Natural killer cell (primary cell): ENCODE measurements at regions not wholly inside any gene's neighbourhood (a gene's known extent, or its start where the extent isn't known, plus 50 kb on each side); places are given as distances from the start of the nearest gene placed in this dataset.
"Not testable (repeated sequence)": the region's sequence is repeated elsewhere in the genome, so short reads cannot be mapped to it uniquely, and the experiment has no call there.

Experiments
- ATAC-seq, 3 donors: fragments of 150-1000 bp in 2 of 3; fragments of 200-7000 bp in 1 of 3; cut with Tn5 transposase; 1 replicate in 1 of 3; 2 replicates in 2 of 3; pipeline ENCODE4 v1.10.0; 2021; ENCODE audit warnings: mild to moderate bottlenecking in 2 of 3, moderate library complexity in 2 of 3
- DNase-seq, 2 donors: peaks; one replicate each; pipeline versions ENCODE4 v3.0.0 to v3.0.0-alpha.2; 2013 to 2021; ENCODE audit warnings: mixed read lengths in 1 of 2
- H3K27ac ChIP-seq: one replicate; pipeline ENCODE4 v1.5.1; 2013; ENCODE audit warnings: mild to moderate bottlenecking, low read length
- H3K27me3 ChIP-seq: one replicate; pipeline ENCODE4 v1.6.1; 2013; ENCODE audit warnings: low read length; ENCODE audit not compliant: control insufficient read depth, insufficient read depth
- H3K36me3 ChIP-seq: one replicate; pipeline ENCODE4 v1.6.1; 2013; ENCODE audit warnings: low read length; ENCODE audit not compliant: control insufficient read depth, insufficient read depth
- H3K4me1 ChIP-seq: one replicate; pipeline ENCODE4 v1.6.1; 2013; ENCODE audit warnings: low read length; ENCODE audit not compliant: control insufficient read depth, insufficient read depth
- H3K4me3 ChIP-seq: one replicate; pipeline ENCODE4 v1.5.1; 2013; ENCODE audit warnings: low read length
- H3K9me3 ChIP-seq: one replicate; pipeline ENCODE4 v1.6.1; 2013; ENCODE audit warnings: low read length; ENCODE audit not compliant: control insufficient read depth, insufficient read depth
- H3K27ac Mint-ChIP-seq, 2 donors: one replicate each; pipeline ENCODE4 v1.8.0; 2022; ENCODE audit warnings: mild to moderate bottlenecking in 2 of 2, mixed read lengths in 2 of 2, moderate library complexity in 1 of 2
- H3K27me3 Mint-ChIP-seq, 2 donors: one replicate each; pipeline ENCODE4 v1.8.0; 2022; ENCODE audit warnings: low read depth in 2 of 2, mixed read lengths in 2 of 2
- H3K36me3 Mint-ChIP-seq: one replicate; pipeline ENCODE4 v1.8.0; 2022; ENCODE audit warnings: mixed read lengths
- H3K4me1 Mint-ChIP-seq, 2 donors: one replicate each; pipeline ENCODE4 v1.8.0; 2022; ENCODE audit warnings: mixed read lengths in 2 of 2
- H3K4me3 Mint-ChIP-seq: one replicate; pipeline ENCODE4 v1.8.0; 2022; ENCODE audit warnings: mild to moderate bottlenecking, moderate library complexity, mixed read lengths
- H3K9me3 Mint-ChIP-seq, 2 donors: one replicate each; pipeline ENCODE4 v1.8.0; 2022; ENCODE audit warnings: mixed read lengths in 2 of 2
- WGBS: methylation state at CpG from one replicate; pipeline ENCODE4 v1.1.7; 2013; ENCODE audit warnings: missing lambda C conversion rate; ENCODE audit not compliant: insufficient coverage; 5-methylcytosine and 5-hydroxymethylcytosine counted together
- intact Hi-C: fragments of 100-400 bp; cut with micrococcal nuclease; formaldehyde crosslinking; loops from one replicate; pipeline ENCODE4 v1.14.2; 2022
- TF ChIP-seq, protein P1 (sequence below): fragments of 200-600 bp; IDR thresholded peaks from one replicate; pipeline ENCODE4 v1.8.0; 2022; ENCODE audit warnings: antibody characterized with exemption

DNA sequence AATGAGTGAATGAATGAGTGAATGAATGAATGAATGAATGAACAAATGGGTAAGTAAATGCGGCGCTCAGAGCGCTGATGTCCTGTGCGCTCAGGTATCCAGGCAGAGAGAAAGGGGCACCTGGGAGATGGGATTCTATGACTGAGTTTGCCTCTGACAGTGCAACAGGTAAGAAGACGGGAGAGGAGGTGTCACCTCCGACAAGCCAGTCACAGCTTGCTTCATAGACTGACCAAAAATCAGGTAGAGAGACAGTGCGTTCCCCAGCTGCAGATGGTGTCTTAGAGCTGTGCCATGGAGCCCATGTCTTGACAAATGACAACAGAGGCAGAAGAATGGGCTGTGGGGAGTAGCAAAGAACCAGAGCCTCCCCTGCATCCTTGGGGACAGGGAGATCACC is 327.3 kb downstream of the FGFR2 start:
- TF ChIP-seq, protein P1, sequence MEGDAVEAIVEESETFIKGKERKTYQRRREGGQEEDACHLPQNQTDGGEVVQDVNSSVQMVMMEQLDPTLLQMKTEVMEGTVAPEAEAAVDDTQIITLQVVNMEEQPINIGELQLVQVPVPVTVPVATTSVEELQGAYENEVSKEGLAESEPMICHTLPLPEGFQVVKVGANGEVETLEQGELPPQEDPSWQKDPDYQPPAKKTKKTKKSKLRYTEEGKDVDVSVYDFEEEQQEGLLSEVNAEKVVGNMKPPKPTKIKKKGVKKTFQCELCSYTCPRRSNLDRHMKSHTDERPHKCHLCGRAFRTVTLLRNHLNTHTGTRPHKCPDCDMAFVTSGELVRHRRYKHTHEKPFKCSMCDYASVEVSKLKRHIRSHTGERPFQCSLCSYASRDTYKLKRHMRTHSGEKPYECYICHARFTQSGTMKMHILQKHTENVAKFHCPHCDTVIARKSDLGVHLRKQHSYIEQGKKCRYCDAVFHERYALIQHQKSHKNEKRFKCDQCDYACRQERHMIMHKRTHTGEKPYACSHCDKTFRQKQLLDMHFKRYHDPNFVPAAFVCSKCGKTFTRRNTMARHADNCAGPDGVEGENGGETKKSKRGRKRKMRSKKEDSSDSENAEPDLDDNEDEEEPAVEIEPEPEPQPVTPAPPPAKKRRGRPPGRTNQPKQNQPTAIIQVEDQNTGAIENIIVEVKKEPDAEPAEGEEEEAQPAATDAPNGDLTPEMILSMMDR = no peak
- no peaks in the 10 kb centered on the region for H3K9me3 ChIP-seq
- ATAC-seq (no peak), DNase-seq (no peak)
- Mint-ChIP-seq H3K4me3 (no peak overlapping the region), H3K4me1 (no peaks in the 10 kb centered on the region), H3K27ac (no peak overlapping the region), H3K27me3 (peaks cover 0 to 11% of the 10 kb centered on the region in 2 donors), H3K9me3 (peaks cover 0 to 7% of the 10 kb centered on the region in 2 donors), H3K36me3 (no peaks in the 10 kb centered on the region)
- no peaks in the 10 kb centered on the region for H3K36me3 ChIP-seq
- 84% methylated on average over 7 of the region's 7 CpGs for WGBS
- no peak overlapping the region for H3K4me3 ChIP-seq
- intact Hi-C loops = no loop called here
- H3K27me3 ChIP-seq = no peaks in the 10 kb centered on the region
- no peaks in the 10 kb centered on the region for H3K4me1 ChIP-seq
- no peak overlapping the region for H3K27ac ChIP-seq

DNA sequence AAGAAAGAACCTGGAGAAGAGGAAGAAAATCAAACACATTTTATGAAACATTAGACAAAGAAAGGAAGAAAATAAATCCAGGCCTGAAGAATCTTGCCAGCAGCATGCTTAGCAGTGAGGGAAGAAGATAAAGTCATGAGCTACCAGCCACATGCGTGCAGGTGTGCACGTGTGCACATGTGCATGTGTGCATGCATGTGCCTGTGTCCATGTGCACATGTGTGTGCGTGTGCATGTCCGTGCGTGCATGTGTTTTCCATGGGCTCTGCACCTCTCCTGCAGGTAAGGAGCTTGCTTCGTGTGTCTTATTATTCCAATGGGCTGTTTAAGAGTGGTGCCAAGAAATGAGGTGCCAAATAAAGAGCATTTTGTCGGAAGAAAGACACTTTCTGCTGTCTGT is 322.2 kb downstream of the FGFR2 start:
- Histone ChIP-seq H3K27ac (no peak overlapping the region), H3K4me3 (no peak overlapping the region), H3K36me3 (no peaks in the 10 kb centered on the region), H3K27me3 (no peaks in the 10 kb centered on the region), H3K4me1 (no peaks in the 10 kb centered on the region), H3K9me3 (no peaks in the 10 kb centered on the region)
- TF ChIP-seq, protein P1 = no peak
- Mint-ChIP-seq H3K9me3 (peaks cover 0 to 3% of the 10 kb centered on the region in 2 donors), H3K36me3 (no peaks in the 10 kb centered on the region), H3K4me1 (no peaks in the 10 kb centered on the region), H3K27me3 (peaks cover 0 to 7% of the 10 kb centered on the region in 2 donors), H3K4me3 (no peak overlapping the region), H3K27ac (no peak overlapping the region)
- no peak for ATAC-seq
- WGBS = 90% methylated on average over 7 of the region's 7 CpGs
- no peak for DNase-seq
- intact Hi-C loops = no loop called here

DNA sequence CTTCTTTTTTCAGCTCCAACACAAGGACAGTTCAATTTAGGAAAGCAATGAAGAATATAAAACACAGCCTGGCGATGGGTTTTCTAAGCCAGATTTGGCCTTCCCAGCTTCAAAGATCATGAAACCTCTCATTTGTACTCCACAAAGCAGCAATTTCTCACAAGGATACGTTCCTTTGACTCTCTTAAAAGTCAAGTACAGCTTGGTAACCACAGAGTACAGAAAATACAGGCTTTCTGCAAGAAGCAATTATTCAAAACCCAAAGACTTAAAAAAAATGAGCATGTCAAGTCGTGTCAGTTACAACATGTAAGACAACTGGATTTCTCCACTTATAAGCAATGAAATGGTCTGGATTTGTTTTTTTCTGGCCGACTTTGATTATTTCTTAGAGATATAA is 321.4 kb downstream of the FGFR2 start:
- H3K27ac ChIP-seq = no peak overlapping the region
- ATAC-seq (no peak), DNase-seq (no peak)
- Mint-ChIP-seq H3K27ac (no peak overlapping the region), H3K4me1 (no peaks in the 10 kb centered on the region), H3K36me3 (no peaks in the 10 kb centered on the region), H3K9me3 (peaks cover 0 to 3% of the 10 kb centered on the region in 2 donors), H3K27me3 (peaks cover 0 to 7% of the 10 kb centered on the region in 2 donors), H3K4me3 (no peak overlapping the region)
- no peaks in the 10 kb centered on the region for H3K9me3 ChIP-seq
- no peaks in the 10 kb centered on the region for H3K36me3 ChIP-seq
- TF ChIP-seq, protein P1 = no peak
- WGBS = 80% methylated on average over 3 of the region's 4 CpGs
- no peaks in the 10 kb centered on the region for H3K4me1 ChIP-seq
- intact Hi-C loops = no loop called here
- no peak overlapping the region for H3K4me3 ChIP-seq
- no peaks in the 10 kb centered on the region for H3K27me3 ChIP-seq

DNA sequence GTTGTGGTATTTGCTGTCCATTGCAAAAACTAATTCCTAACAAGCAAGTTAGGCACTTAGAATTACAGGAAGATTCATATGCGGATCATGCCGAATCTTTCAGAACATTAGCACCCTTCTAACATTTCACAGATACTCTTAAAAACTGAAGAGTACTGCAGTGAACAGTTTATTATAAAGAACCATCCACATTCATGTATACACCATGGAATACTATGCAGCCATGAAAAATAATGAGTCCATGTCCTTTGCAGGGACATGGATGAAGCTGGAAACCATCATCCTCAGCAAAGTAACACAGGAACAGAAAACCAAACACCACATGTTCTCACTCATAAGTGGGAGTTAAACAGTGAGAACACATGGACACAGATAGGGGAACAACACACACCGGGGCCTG is 319.9 kb downstream of the FGFR2 start:
- 100% methylated on average over 3 of the region's 3 CpGs for WGBS
- H3K9me3 ChIP-seq, H3K27me3 ChIP-seq, H3K4me1 ChIP-seq, H3K36me3 Mint-ChIP-seq, H3K27ac Mint-ChIP-seq, H3K27ac ChIP-seq, H3K4me3 ChIP-seq, H3K27me3 Mint-ChIP-seq, intact Hi-C loops, H3K4me1 Mint-ChIP-seq, H3K4me3 Mint-ChIP-seq, H3K36me3 ChIP-seq, H3K9me3 Mint-ChIP-seq, DNase-seq, ATAC-seq: not testable (repeated sequence)
